Body of pancreas (tissue), 4 donors: ENCODE measurements at regions not wholly inside any gene's neighbourhood (a gene's known extent, or its start where the extent isn't known, plus 50 kb on each side); places are given as distances from the start of the nearest gene placed in this dataset.

Experiments used
- CTCF ChIP-seq, 7 experiments: fragments of 450-650 bp in 4 of 7; fragments of 200-600 bp in 3 of 7; sonication (generic) in 3 of 7; IDR thresholded peaks; one replicate each; pipeline ENCODE4 v1.5.1; 2016 to 2019; ENCODE audit warnings: antibody characterized with exemption in 7 of 7
- POLR2A ChIP-seq, 3 donors: fragments of 450-650 bp; IDR thresholded peaks; one replicate each; pipeline ENCODE4 v1.6.1; 2016; ENCODE audit warnings: antibody characterized with exemption in 3 of 3, mild to moderate bottlenecking in 2 of 3

- TF ChIP-seq POLR2A (IDR thresholded peaks at IDR 0.05), result no peak
- TF ChIP-seq CTCF (IDR thresholded peaks at IDR 0.05), result no peak
Observed at GRCh38 chr11:81932303-81932702, 801.4 kb downstream of the FAM181B start.
